OCI-LY7 (cell line): ENCODE measurements at regions not wholly inside any gene's neighbourhood (a gene's known extent, or its start where the extent isn't known, plus 50 kb on each side); places are given as distances from the start of the nearest gene placed in this dataset.

Source experiments
- BruUV-seq: library from RNA; stranded (reverse); fragments of 400-500 nt; replicated peaks from 2 replicates; lab custom pipeline; 2021; lab: Mats Ljungman, UMichigan
- CTCF ChIA-PET: fragments of 300-600 bp; sonication (Branson Sonifier 250); formaldehyde crosslinking; loops from one replicate; lab custom pipeline; 2022; ENCODE audit warnings: antibody characterized with exemption; ENCODE audit not compliant: unreplicated experiment; lab: Charles Lee
- POLR2A ChIA-PET: fragments of 300-600 bp; sonication (Branson Sonifier 250); formaldehyde crosslinking; loops from one replicate; lab custom pipeline; 2022; ENCODE audit warnings: antibody characterized with exemption; lab: Charles Lee
- DNase-seq: peaks from one replicate; pipeline ENCODE4 v3.0.0-alpha.2; 2015; ENCODE audit warnings: low spot score
- H2AFZ ChIP-seq: fragments of 200-600 bp; sonication (generic), shearing (Covaris generic); 2 replicates; pipeline ENCODE4 v1.6.1; 2014; ENCODE audit warnings: mild to moderate bottlenecking, antibody characterized with exemption, low read length, moderate library complexity
- H3K27ac ChIP-seq: fragments of 200-600 bp; sonication (generic); 2 replicates; pipeline ENCODE4 v1.5.1; 2014; ENCODE audit warnings: mixed run types, low read depth, mild to moderate bottlenecking, moderate library complexity, low read length, inconsistent platforms; ENCODE audit not compliant: poor library complexity, severe bottlenecking
- H3K36me3 ChIP-seq: fragments of 200-600 bp; sonication (generic); 2 replicates; pipeline ENCODE4 v1.6.1; 2014; ENCODE audit warnings: mild to moderate bottlenecking, antibody characterized with exemption, low read length, moderate library complexity, mixed read lengths; ENCODE audit not compliant: insufficient read depth
- H3K4me1 ChIP-seq: fragments of 200-600 bp; sonication (generic); 2 replicates; pipeline ENCODE4 v1.5.1; 2014; ENCODE audit warnings: mild to moderate bottlenecking, low read length; ENCODE audit not compliant: insufficient read depth, poor library complexity, severe bottlenecking
- H3K4me2 ChIP-seq: fragments of 200-600 bp; sonication (generic); 2 replicates; pipeline ENCODE4 v1.6.1; 2014; ENCODE audit warnings: mild to moderate bottlenecking, low read length
- H3K4me3 ChIP-seq: fragments of 200-600 bp; sonication (generic); 2 replicates; pipeline ENCODE4 v1.5.1; 2014; ENCODE audit warnings: mild to moderate bottlenecking, low read depth, low read length; ENCODE audit not compliant: poor library complexity, severe bottlenecking
- H3K79me2 ChIP-seq: fragments of 200-600 bp; sonication (generic); 2 replicates; pipeline ENCODE4 v1.6.1; 2016; ENCODE audit warnings: low read depth, mild to moderate bottlenecking, low read length, moderate library complexity, mixed read lengths; ENCODE audit not compliant: insufficient read depth
- H3K9me2 ChIP-seq: fragments of 200-600 bp; sonication (generic); 2 replicates; pipeline ENCODE4 v1.6.1; 2016; ENCODE audit warnings: mild to moderate bottlenecking, low read length, mixed read lengths; ENCODE audit not compliant: insufficient read depth
- H3K9me3 ChIP-seq: fragments of 200-600 bp; sonication (generic); 2 replicates; pipeline ENCODE4 v1.6.1; 2014; ENCODE audit warnings: mild to moderate bottlenecking, mixed run types, low read length, mixed read lengths
- H4K20me1 ChIP-seq: fragments of 200-600 bp; sonication (generic); 2 replicates; pipeline ENCODE4 v1.6.1; 2014; ENCODE audit warnings: mild to moderate bottlenecking, antibody characterized with exemption, low read length, moderate library complexity, mixed read lengths; ENCODE audit not compliant: insufficient read depth
- CTCF ChIP-seq: fragments of 200-600 bp; sonication (generic); conservative IDR thresholded peaks from 2 replicates; pipeline ENCODE4 v1.5.1; 2014; ENCODE audit warnings: mild to moderate bottlenecking, antibody characterized with exemption, low read length, moderate library complexity, mixed read lengths
- EZH2phosphoT487 ChIP-seq: fragments of 200-600 bp; sonication (generic); IDR thresholded peaks from 2 replicates; pipeline ENCODE4 v1.6.1; 2018; ENCODE audit warnings: low read depth, borderline replicate concordance, mild to moderate bottlenecking, mixed run types, antibody characterized with exemption, low read length, moderate library complexity, mixed read lengths
- intact Hi-C: fragments of 100-400 bp; cut with micrococcal nuclease; formaldehyde crosslinking; loops from one replicate; pipeline ENCODE4 v1.10.0; 2022; ENCODE audit not compliant: unreplicated experiment

GRCh38 chr3:152173627-152174026 is 95.1 kb upstream of the MBNL1 start:
- CTCF ChIA-PET = no interaction called here
- intact Hi-C loops = no loop called here
- H3K27ac ChIP-seq = no peak overlapping the region
- no peaks in the 10 kb centered on the region for H3K9me2 ChIP-seq
- H3K79me2 ChIP-seq = no peaks in the 10 kb centered on the region
- H3K4me2 ChIP-seq = no peak overlapping the region
- no peaks in the 10 kb centered on the region for H3K4me1 ChIP-seq
- H3K36me3 ChIP-seq = no peaks in the 10 kb centered on the region
- no peaks in the 10 kb centered on the region for H4K20me1 ChIP-seq
- DNase-seq = no peak
- no peaks in the 10 kb centered on the region for H3K9me3 ChIP-seq
- H3K4me3 ChIP-seq = no peak overlapping the region
- H2AFZ ChIP-seq = no peak overlapping the region
- TF ChIP-seq EZH2phosphoT487 (no peak), CTCF (no peak)
- POLR2A ChIA-PET = no interaction called here
- no TSS peak for BruUV-seq

- H3K4me3 ChIP-seq = no peak overlapping the region
- no peaks in the 10 kb centered on the region for H3K36me3 ChIP-seq
- H3K4me2 ChIP-seq = no peak overlapping the region
- no TSS peak for BruUV-seq
- no peaks in the 10 kb centered on the region for H3K9me3 ChIP-seq
- H3K79me2 ChIP-seq = no peaks in the 10 kb centered on the region
- CTCF ChIA-PET = no interaction called here
- no peak overlapping the region for H2AFZ ChIP-seq
- POLR2A ChIA-PET = no interaction called here
- no peaks in the 10 kb centered on the region for H3K4me1 ChIP-seq
- TF ChIP-seq CTCF = no peak
- no peak for TF ChIP-seq EZH2phosphoT487
- intact Hi-C loops = no loop called here
- H3K9me2 ChIP-seq = no peaks in the 10 kb centered on the region
- DNase-seq = no peak
- no peak overlapping the region for H3K27ac ChIP-seq
- H4K20me1 ChIP-seq = no peaks in the 10 kb centered on the region
These were observed 93.7 kb upstream of the MBNL1 start for GRCh38 chr3:152174876-152175527.

- CTCF ChIA-PET = interaction anchor here (0.6 kb wide), 1 partner anchor 946 kb away, joined by 3 read pairs; no protein-coding TSS in a partner anchor
- Histone ChIP-seq H3K9me3 (no peaks in the 10 kb centered on the region), H3K4me3 (no peak overlapping the region), H2AFZ (no peak overlapping the region), H3K27ac (no peak overlapping the region), H3K79me2 (no peaks in the 10 kb centered on the region), H3K36me3 (no peaks in the 10 kb centered on the region), H3K4me2 (no peak overlapping the region), H3K9me2 (no peaks in the 10 kb centered on the region), H4K20me1 (no peaks in the 10 kb centered on the region), H3K4me1 (no peaks in the 10 kb centered on the region)
- intact Hi-C loops = no loop called here
- POLR2A ChIA-PET = interaction anchor here (0.6 kb wide), 1 partner anchor 74 kb away, joined by 3 read pairs; no protein-coding TSS in a partner anchor
- no TSS peak for BruUV-seq
- DNase-seq = no peak
- TF ChIP-seq CTCF = no peak
- TF ChIP-seq EZH2phosphoT487 = no peak
These were observed 93.2 kb upstream of the MBNL1 start for GRCh38 chr3:152175528-152175889.
